Adrenal gland (tissue), 9 donors: ENCODE measurements at regions not wholly inside any gene's neighbourhood (a gene's known extent, or its start where the extent isn't known, plus 50 kb on each side); places are given as distances from the start of the nearest gene placed in this dataset.

Experiments used
- DNase-seq, 7 donors: peaks; one replicate each; pipeline ENCODE4 v3.0.0-alpha.2; 2019 to 2020
- H3K27ac ChIP-seq, 5 donors: fragments of 200-600 bp; sonication (generic) in 4 of 5; 1 replicate in 3 of 5; 2 replicates in 2 of 5; pipeline versions ENCODE4 v1.5.1 to v1.8.0; 2016 to 2020; ENCODE audit warnings: mild to moderate bottlenecking in 1 of 5
- H3K27me3 ChIP-seq: fragments of 200-600 bp; 2 replicates; pipeline ENCODE4 v1.8.0; 2021
- H3K36me3 ChIP-seq, 2 donors: fragments of 200-600 bp; replicated peaks in 1 of 2; 1 replicate in 1 of 2; 2 replicates in 1 of 2; pipeline versions ENCODE4 v1.5.1 to v1.8.0; 2018 to 2022
- H3K4me1 ChIP-seq, 2 donors: fragments of 200-600 bp; replicated peaks in 1 of 2; 1 replicate in 1 of 2; 2 replicates in 1 of 2; pipeline versions ENCODE4 v1.5.1 to v1.8.0; 2018 to 2021
- H3K4me3 ChIP-seq, 4 donors: fragments of 200-600 bp; sonication (generic) in 3 of 4; one replicate each; pipeline ENCODE4 v1.5.1; 2016 to 2018
- H3K9me3 ChIP-seq, 3 donors: fragments of 200-600 bp; sonication (generic) in 1 of 3; replicated peaks in 1 of 3; 1 replicate in 2 of 3; 2 replicates in 1 of 3; pipeline versions ENCODE4 v1.5.1 to v1.8.0; 2016 to 2021
- CTCF ChIP-seq, 6 experiments: fragments of 450-650 bp in 4 of 6; fragments of 200-600 bp in 2 of 6; sonication (generic) in 1 of 6; IDR thresholded peaks; 1 replicate in 5 of 6; 2 replicates in 1 of 6; pipeline versions ENCODE4 v1.5.1 to v1.8.0; 2016 to 2021; ENCODE audit warnings: antibody characterized with exemption in 6 of 6, mild to moderate bottlenecking in 2 of 6, moderate library complexity in 1 of 6
- POLR2A ChIP-seq, 2 donors: fragments of 450-650 bp; IDR thresholded peaks; one replicate each; pipeline ENCODE4 v1.6.1; 2017; ENCODE audit warnings: antibody characterized with exemption in 2 of 2, mild to moderate bottlenecking in 2 of 2, moderate library complexity in 1 of 2
- WGBS, 4 donors: extraction: QIAGEN DNeasy Blood & Tissue Kit in 2 of 4; methylation state at CpG; one replicate each; pipeline versions ENCODE4 v1.1.5 to v1.1.7; 2013 to 2017; 5-methylcytosine and 5-hydroxymethylcytosine counted together
- intact Hi-C, 2 donors: fragments of 100-400 bp; cut with DNase I; formaldehyde crosslinking; loops; one replicate each; pipeline versions ENCODE4 v1.14.1 to v1.15.0; 2022 to 2023
- donor health status: healthy with polysubstance abuse.
- donor health status: Bipolar disorder and iron deficiency.
- donor health status: DM: yes; HTN: yes; CAD: no.
- donor health status: DM: no; HTN: no; CAD: no.
- donor health status: DM: no; HTN: no; CAD: no.

- TF ChIP-seq POLR2A (IDR thresholded peaks at IDR 0.05) = no peak
- TF ChIP-seq CTCF (IDR thresholded peaks at IDR 0.05) = no peak
- Histone ChIP-seq H3K4me1 (peaks cover 0 to 5% of the 10 kb centered on the region in 2 donors), H3K36me3 (no peaks in the 10 kb centered on the region), H3K9me3 (no peaks in the 10 kb centered on the region), H3K27me3 (no peaks in the 10 kb centered on the region), H3K27ac (no peak overlapping the region), H3K4me3 (no peak overlapping the region)
- intact Hi-C loops = no loop called here
- DNase-seq = peak in 1 of 7 donors; percentile 42
- WGBS, 4 donors = 88 to 95% (median 91%) methylated on average over 15 to 24 of the region's 24 CpGs
Observed at GRCh38 chr18:75158465-75159237, 50.3 kb downstream of the PTGR3 start.

DNA sequence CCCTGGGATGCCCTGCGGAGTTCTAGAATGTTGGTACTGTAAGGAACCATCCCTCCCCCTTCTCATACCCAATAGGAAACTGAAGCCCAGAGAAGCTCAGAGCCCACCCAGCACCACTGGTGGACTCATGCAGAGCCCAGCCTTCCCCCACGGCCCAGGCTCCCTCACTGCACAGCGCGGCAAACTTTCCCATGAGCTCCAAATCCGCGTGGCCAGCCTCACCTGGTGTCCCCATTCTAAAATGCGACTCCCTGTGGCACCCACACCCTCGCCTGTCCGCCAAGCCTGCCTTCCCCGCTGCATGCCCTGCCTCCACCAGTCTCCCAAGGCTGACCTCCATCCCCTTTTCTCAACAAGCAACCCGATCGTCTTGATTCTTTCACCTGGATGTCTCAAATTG is 51.1 kb downstream of the PTGR3 start:
- peak in 1 of 7 donors; percentile 45 for DNase-seq
- Histone ChIP-seq H3K36me3 (no peaks in the 10 kb centered on the region), H3K27ac (no peak overlapping the region), H3K27me3 (no peaks in the 10 kb centered on the region), H3K4me1 (peaks cover 0 to 5% of the 10 kb centered on the region in 2 donors), H3K4me3 (no peak overlapping the region), H3K9me3 (no peaks in the 10 kb centered on the region)
- TF ChIP-seq POLR2A (IDR thresholded peaks at IDR 0.05) (no peak), CTCF (IDR thresholded peaks at IDR 0.05) (no peak)
- WGBS, 4 donors = 93 to 96% (median 94%) methylated on average over 9 to 12 of the region's 12 CpGs
- intact Hi-C loops = no loop called here

DNA sequence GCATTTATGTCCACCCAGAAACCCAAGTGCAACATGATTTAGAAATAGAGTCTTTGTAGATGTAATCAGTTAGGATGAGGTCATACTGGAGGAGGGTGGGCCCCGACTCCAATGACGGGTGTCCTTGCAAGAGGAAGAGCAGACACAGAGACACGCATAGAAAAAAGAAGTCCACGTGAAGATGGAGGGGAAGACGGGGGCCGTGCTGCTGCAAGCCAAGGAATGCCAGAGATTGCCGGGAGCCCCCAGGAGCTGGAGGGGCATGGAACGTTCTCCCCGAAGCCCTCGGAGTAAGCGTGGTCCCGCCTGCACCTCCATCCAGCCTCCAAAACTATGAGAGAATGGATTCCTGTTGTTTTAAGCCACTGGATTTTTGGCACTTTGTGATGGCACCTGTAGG is 51.6 kb downstream of the PTGR3 start:
- TF ChIP-seq POLR2A (IDR thresholded peaks at IDR 0.05) = no peak
- TF ChIP-seq CTCF (IDR thresholded peaks at IDR 0.05) = no peak
- no peaks in the 10 kb centered on the region for H3K9me3 ChIP-seq
- intact Hi-C loops = no loop called here
- no peak for DNase-seq
- WGBS, 4 donors = 85 to 93% (median 87%) methylated on average over 12 of the region's 12 CpGs
- peaks cover 0 to 5% of the 10 kb centered on the region in 2 donors for H3K4me1 ChIP-seq
- H3K4me3 ChIP-seq = no peak overlapping the region
- H3K27me3 ChIP-seq = no peaks in the 10 kb centered on the region
- no peak overlapping the region for H3K27ac ChIP-seq
- no peaks in the 10 kb centered on the region for H3K36me3 ChIP-seq

DNA sequence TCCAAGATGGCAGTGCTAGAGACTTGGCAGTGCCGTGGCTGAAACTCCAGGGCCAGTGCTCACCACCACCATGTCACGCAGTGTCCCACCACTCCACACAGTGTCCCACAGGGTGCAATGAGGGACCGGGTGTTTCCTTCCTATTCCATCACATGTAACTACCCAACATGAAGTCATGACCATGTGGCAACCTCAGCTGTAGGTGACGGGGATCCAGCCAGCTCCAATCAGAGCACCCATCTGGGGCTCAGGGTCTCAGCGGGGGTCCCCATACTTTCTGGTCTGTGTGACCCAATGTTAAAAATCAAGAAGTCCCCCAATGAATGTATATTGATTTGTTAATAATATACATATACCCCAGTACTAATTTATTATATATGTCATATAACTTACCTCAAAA is 52.1 kb downstream of the PTGR3 start:
- H3K27ac ChIP-seq = no peak overlapping the region
- 84 to 96% (median 93%) methylated on average over 4 to 5 of the region's 5 CpGs for WGBS, 4 donors
- DNase-seq = no peak
- H3K27me3 ChIP-seq = no peaks in the 10 kb centered on the region
- intact Hi-C loops = no loop called here
- H3K36me3 ChIP-seq = no peaks in the 10 kb centered on the region
- H3K9me3 ChIP-seq = no peaks in the 10 kb centered on the region
- H3K4me3 ChIP-seq = no peak overlapping the region
- H3K4me1 ChIP-seq = peaks cover 0 to 5% of the 10 kb centered on the region in 2 donors
- TF ChIP-seq CTCF (IDR thresholded peaks at IDR 0.05) (no peak), POLR2A (IDR thresholded peaks at IDR 0.05) (no peak)
